ENCODE measurements at regions not wholly inside any gene's neighbourhood (a gene's known extent, or its start where the extent isn't known, plus 50 kb on each side); places are given as distances from the start of the nearest gene placed in this dataset.

DNA sequence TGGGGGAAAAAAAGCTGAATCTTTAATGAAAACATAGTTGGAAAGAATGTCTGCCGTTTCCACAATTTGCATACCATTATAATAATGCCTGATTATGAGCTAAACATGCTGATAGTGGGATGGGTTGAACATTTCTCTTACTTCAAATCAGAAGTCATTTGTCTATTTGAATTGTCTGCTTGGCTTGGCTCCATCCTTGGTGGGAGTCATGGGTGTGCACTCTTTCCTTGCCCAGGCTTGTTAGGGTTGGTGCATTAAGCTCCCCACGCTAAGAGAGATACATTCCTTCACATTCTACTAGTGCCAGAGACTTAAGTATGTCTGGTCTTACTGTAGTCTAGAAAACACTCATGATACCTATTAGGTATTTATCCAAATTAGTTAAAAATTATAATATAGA is 121.4 kb upstream of the RARB start:
- Histone ChIP-seq H3K4me1 (no peaks in the 10 kb centered on the region), H3K4me3 (no peak overlapping the region), H3K27me3 (no peaks in the 10 kb centered on the region), H3K36me3 (no peaks in the 10 kb centered on the region), H3K27ac (no peak overlapping the region), H3K9me3 (no peaks in the 10 kb centered on the region)
- DNase-seq (ENCODE audit: low spot score): no peak
- TF ChIP-seq CTCF (IDR thresholded peaks at IDR 0.05): no peak

GRCh38 chr3:25313286-25313685 is 114.8 kb upstream of the RARB start:
- no peaks in the 10 kb centered on the region for H3K36me3 ChIP-seq
- H3K4me3 ChIP-seq: no peak overlapping the region
- H3K4me1 ChIP-seq: no peaks in the 10 kb centered on the region
- no peaks in the 10 kb centered on the region for H3K9me3 ChIP-seq
- DNase-seq (ENCODE audit: low spot score): no peak
- H3K27me3 ChIP-seq: no peaks in the 10 kb centered on the region
- no peak for TF ChIP-seq CTCF (IDR thresholded peaks at IDR 0.05)
- no peak overlapping the region for H3K27ac ChIP-seq

DNA sequence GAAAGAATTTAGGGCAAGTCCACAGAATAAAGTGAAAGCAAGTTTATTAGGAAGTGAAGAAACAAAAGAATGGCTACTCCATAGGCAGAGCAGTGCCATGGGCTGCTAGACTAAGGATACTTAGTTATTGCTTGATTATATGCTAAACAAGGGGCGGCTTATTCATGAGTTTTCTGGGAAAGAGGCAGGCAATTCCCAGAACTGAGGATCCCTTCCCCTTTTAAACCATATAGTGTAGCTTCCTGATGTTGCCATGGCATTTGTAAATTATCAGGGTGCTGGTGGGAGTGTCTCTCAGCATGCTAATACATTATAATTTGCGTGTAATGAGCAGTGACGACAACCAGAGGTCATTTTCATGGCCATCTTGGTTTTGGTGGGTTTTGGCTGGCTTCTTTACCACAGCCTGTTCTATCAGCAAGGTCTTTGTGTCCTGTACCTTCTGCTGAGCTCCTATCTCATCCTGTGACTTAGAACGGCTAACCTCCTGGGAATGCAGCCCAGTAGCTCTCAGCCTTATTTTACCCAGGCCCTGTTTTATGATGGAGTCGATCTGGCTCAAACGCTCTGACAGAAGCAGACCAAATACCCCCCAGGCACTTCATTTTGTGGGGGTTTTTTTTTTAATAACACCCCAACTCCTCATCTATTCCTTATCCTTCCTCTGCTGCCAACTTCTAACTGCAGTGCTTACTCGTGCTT is 103.0 kb upstream of the RARB start:
- no peak for TF ChIP-seq CTCF (IDR thresholded peaks at IDR 0.05)
- no peak for DNase-seq (ENCODE audit: low spot score)
- Histone ChIP-seq H3K27ac (peak overlapping the region in 1 of 2 donors; percentile 26), H3K4me1 (no peaks in the 10 kb centered on the region), H3K9me3 (no peaks in the 10 kb centered on the region), H3K4me3 (no peak overlapping the region), H3K27me3 (no peaks in the 10 kb centered on the region), H3K36me3 (no peaks in the 10 kb centered on the region)

DNA sequence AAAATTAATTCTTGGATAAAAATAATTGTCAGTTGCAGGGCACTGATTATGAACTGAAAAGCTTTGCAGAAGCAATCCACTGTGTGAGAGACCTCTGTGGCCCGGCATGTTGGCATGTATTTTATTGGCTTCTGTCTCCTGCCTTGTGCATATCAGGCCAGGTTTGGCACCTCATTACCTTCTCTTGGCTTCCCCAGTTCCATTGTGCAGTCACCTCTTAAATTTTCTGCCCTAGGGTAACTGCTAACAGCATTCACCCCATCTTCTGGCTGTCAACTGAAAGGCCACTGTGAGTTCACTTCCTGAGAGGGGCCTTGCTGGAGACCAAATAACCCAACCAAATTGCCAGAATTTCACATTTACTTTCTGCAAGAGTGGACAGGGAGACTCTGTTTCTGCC is 92.7 kb upstream of the RARB start:
- Histone ChIP-seq H3K27me3 (no peaks in the 10 kb centered on the region), H3K9me3 (no peaks in the 10 kb centered on the region), H3K4me3 (no peak overlapping the region), H3K4me1 (no peaks in the 10 kb centered on the region), H3K36me3 (no peaks in the 10 kb centered on the region), H3K27ac (no peak overlapping the region)
- DNase-seq (ENCODE audit: low spot score): no peak
- no peak for TF ChIP-seq CTCF (IDR thresholded peaks at IDR 0.05)

DNA sequence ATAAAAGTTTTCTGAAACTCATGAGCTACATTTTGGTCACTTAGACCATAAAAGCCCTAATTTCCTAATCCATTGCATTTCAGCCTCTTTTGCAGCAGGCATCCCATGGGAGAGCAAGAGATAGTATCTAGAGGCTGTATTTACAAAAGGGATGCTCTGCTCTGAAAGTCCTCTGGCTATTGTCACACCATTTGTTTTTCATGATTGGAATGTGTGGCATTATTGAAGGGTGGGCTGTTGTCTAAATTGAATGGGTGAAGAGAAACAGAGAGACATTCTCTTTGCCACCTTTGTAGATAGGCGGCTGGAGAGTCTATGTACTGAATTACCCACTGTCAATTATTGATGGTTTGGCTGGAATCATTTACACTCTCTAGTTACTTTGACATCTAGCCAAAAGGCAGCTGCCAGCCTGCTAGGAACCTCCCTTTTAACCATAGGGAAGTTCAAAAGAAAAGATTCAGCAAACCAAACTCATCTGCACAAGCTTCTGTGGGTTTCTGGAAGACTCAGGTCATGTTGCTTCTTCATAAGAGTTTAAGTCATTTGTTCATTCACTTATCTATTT is 89.8 kb upstream of the RARB start:
- no peaks in the 10 kb centered on the region for H3K36me3 ChIP-seq
- H3K4me1 ChIP-seq: no peaks in the 10 kb centered on the region
- DNase-seq (ENCODE audit: low spot score): no peak
- no peaks in the 10 kb centered on the region for H3K9me3 ChIP-seq
- no peak overlapping the region for H3K4me3 ChIP-seq
- no peaks in the 10 kb centered on the region for H3K27me3 ChIP-seq
- H3K27ac ChIP-seq: no peak overlapping the region
- no peak for TF ChIP-seq CTCF (IDR thresholded peaks at IDR 0.05)

DNA sequence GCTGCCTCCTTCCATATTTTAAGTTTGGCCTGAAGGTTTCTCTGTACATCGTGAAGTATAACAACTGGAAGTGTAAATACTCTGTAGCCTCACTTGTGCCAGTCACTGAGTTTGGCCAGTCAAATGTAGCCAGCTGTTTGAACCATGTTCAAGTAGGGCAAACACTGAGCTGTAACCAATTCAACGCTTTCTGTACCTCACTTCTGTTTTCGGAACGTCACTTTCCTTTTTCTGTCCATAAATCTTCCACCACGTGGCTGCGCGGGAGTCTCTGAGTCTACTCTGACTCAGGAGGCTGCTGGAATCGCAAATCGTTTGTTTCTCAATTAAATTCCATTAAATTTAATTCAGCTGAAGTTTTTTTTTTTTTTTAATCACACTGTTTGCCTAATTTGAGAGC is 88.8 kb upstream of the RARB start:
- Histone ChIP-seq H3K36me3 (no peaks in the 10 kb centered on the region), H3K9me3 (no peaks in the 10 kb centered on the region), H3K27me3 (no peaks in the 10 kb centered on the region), H3K4me1 (no peaks in the 10 kb centered on the region), H3K4me3 (no peak overlapping the region), H3K27ac (no peak overlapping the region)
- no peak for DNase-seq (ENCODE audit: low spot score)
- no peak for TF ChIP-seq CTCF (IDR thresholded peaks at IDR 0.05)

Measured in right atrium auricular region (tissue), 2 donors.